ENCODE measurements at regions not wholly inside any gene's neighbourhood (a gene's known extent, or its start where the extent isn't known, plus 50 kb on each side); places are given as distances from the start of the nearest gene placed in this dataset.

- no peak for ATAC-seq
- no peak for TF ChIP-seq ZNF70 (CRISPR knock-in tag; IDR thresholded peaks at IDR 0.05)
- no peak for TF ChIP-seq ARNTL (CRISPR knock-in tag; IDR thresholded peaks at IDR 0.05; ENCODE audit: borderline replicate concordance, low read depth)
- TF ChIP-seq OSR1 (CRISPR knock-in tag; IDR thresholded peaks at IDR 0.05) = no peak
- no peak for TF ChIP-seq ZFP3 (CRISPR knock-in tag; IDR thresholded peaks at IDR 0.05)
- TF ChIP-seq TSHZ2 (CRISPR knock-in tag; IDR thresholded peaks at IDR 0.05) = no peak
- no peak for TF ChIP-seq PATZ1 (CRISPR knock-in tag; IDR thresholded peaks at IDR 0.05; ENCODE audit: borderline replicate concordance)
- no peak for TF ChIP-seq SNAI2 (CRISPR knock-in tag; IDR thresholded peaks at IDR 0.05)
- no peak for TF ChIP-seq ZFP30 (CRISPR knock-in tag; IDR thresholded peaks at IDR 0.05)
- TF ChIP-seq ESRRG (CRISPR knock-in tag; IDR thresholded peaks at IDR 0.05) = no peak
- no peak for TF ChIP-seq RARB (CRISPR knock-in tag; IDR thresholded peaks at IDR 0.05)
- TF ChIP-seq ZC3H10 (CRISPR knock-in tag; IDR thresholded peaks at IDR 0.05) = no peak
- no peak for TF ChIP-seq CSRNP3 (CRISPR knock-in tag; IDR thresholded peaks at IDR 0.05)
- no peak for TF ChIP-seq GLIS3 (CRISPR knock-in tag; IDR thresholded peaks at IDR 0.05)
- no peak for TF ChIP-seq PPARA (CRISPR knock-in tag; IDR thresholded peaks at IDR 0.05; ENCODE audit: borderline replicate concordance)
- TF ChIP-seq CREB5 (CRISPR knock-in tag; IDR thresholded peaks at IDR 0.05; ENCODE audit: low read depth) = no peak
- TF ChIP-seq ZNF565 (CRISPR knock-in tag; conservative IDR thresholded peaks at IDR 0.05; ENCODE audit: low read depth) = no peak
These were observed 166.5 kb downstream of the HERPUD2 start for GRCh38 chr7:35528381-35528977.

- no peak for ATAC-seq
- no peak for TF ChIP-seq CREB5 (CRISPR knock-in tag; IDR thresholded peaks at IDR 0.05; ENCODE audit: low read depth)
- no peak for TF ChIP-seq ZNF565 (CRISPR knock-in tag; conservative IDR thresholded peaks at IDR 0.05; ENCODE audit: low read depth)
- no peak for TF ChIP-seq SNAI2 (CRISPR knock-in tag; IDR thresholded peaks at IDR 0.05)
- no peak for TF ChIP-seq GLIS3 (CRISPR knock-in tag; IDR thresholded peaks at IDR 0.05)
- no peak for TF ChIP-seq ARNTL (CRISPR knock-in tag; IDR thresholded peaks at IDR 0.05; ENCODE audit: borderline replicate concordance, low read depth)
- no peak for TF ChIP-seq RARB (CRISPR knock-in tag; IDR thresholded peaks at IDR 0.05)
- no peak for TF ChIP-seq TCF4 (CRISPR knock-in tag; IDR thresholded peaks at IDR 0.05; ENCODE audit: borderline replicate concordance)
- TF ChIP-seq CSDC2 (CRISPR knock-in tag; IDR thresholded peaks at IDR 0.05) = no peak
- no peak for TF ChIP-seq TOX (CRISPR knock-in tag; IDR thresholded peaks at IDR 0.05; ENCODE audit: borderline replicate concordance)
- no peak for TF ChIP-seq CSRNP3 (CRISPR knock-in tag; IDR thresholded peaks at IDR 0.05)
- no peak for TF ChIP-seq POU6F1 (CRISPR knock-in tag; IDR thresholded peaks at IDR 0.05; ENCODE audit: borderline replicate concordance, low read depth)
- TF ChIP-seq OSR1 (CRISPR knock-in tag; IDR thresholded peaks at IDR 0.05) = no peak
- TF ChIP-seq PPARA (CRISPR knock-in tag; IDR thresholded peaks at IDR 0.05; ENCODE audit: borderline replicate concordance) = no peak
- no peak for TF ChIP-seq TSHZ2 (CRISPR knock-in tag; IDR thresholded peaks at IDR 0.05)
- no peak for TF ChIP-seq ISL1 (CRISPR knock-in tag; IDR thresholded peaks at IDR 0.05)
- no peak for TF ChIP-seq PATZ1 (CRISPR knock-in tag; IDR thresholded peaks at IDR 0.05; ENCODE audit: borderline replicate concordance)
These were observed 168.3 kb downstream of the HERPUD2 start for GRCh38 chr7:35526645-35527044.
